SU-DHL-6 (cell line): ENCODE measurements at regions not wholly inside any gene's neighbourhood (a gene's known extent, or its start where the extent isn't known, plus 50 kb on each side); places are given as distances from the start of the nearest gene placed in this dataset.

ENCODE experiments used
- H2AFZ ChIP-seq: fragments of 200-600 bp; sonication (generic); 2 replicates; pipeline ENCODE4 v1.6.1; 2014; ENCODE audit warnings: low read depth, mild to moderate bottlenecking, moderate library complexity, mixed read lengths, antibody characterized with exemption, low read length; ENCODE audit not compliant: severe bottlenecking
- H3F3A ChIP-seq: fragments of 200-600 bp; shearing (Covaris generic); 2 replicates; pipeline ENCODE4 v1.6.0; 2016; ENCODE audit warnings: antibody characterized with exemption, mild to moderate bottlenecking; ENCODE audit not compliant: insufficient read depth
- H3K27ac ChIP-seq: fragments of 200-600 bp; sonication (generic); 2 replicates; pipeline ENCODE4 v1.5.1; 2016; ENCODE audit warnings: low read depth, mild to moderate bottlenecking, low read length, moderate library complexity, mixed read lengths
- H3K27me3 ChIP-seq: fragments of 200-600 bp; sonication (generic), shearing (Covaris generic); 2 replicates; pipeline ENCODE4 v1.6.0; 2014; ENCODE audit warnings: mild to moderate bottlenecking, low read length
- H3K36me3 ChIP-seq: fragments of 200-600 bp; sonication (generic); 2 replicates; pipeline ENCODE4 v1.6.1; 2014; ENCODE audit warnings: mild to moderate bottlenecking, low read length, mixed read lengths
- H3K4me2 ChIP-seq: fragments of 300-600, 200-600 bp; shearing (Covaris generic), sonication (generic); 2 replicates; pipeline ENCODE4 v1.6.0; 2014; ENCODE audit warnings: low read length, low read depth, mild to moderate bottlenecking; ENCODE audit not compliant: poor library complexity, severe bottlenecking
- H3K4me3 ChIP-seq: fragments of 200-600 bp; sonication (generic); 2 replicates; pipeline ENCODE4 v1.5.1; 2014; ENCODE audit warnings: antibody characterized with exemption, low read length, mild to moderate bottlenecking, mixed read lengths; ENCODE audit not compliant: insufficient read depth, poor library complexity, severe bottlenecking
- H3K79me2 ChIP-seq: fragments of 200-600 bp; sonication (generic); 2 replicates; pipeline ENCODE4 v1.6.1; 2014; ENCODE audit warnings: mild to moderate bottlenecking, low read length, moderate library complexity; ENCODE audit not compliant: insufficient read depth
- H3K9ac ChIP-seq: fragments of 200-600 bp; sonication (generic); 2 replicates; pipeline ENCODE4 v1.7.0; 2014; ENCODE audit warnings: mild to moderate bottlenecking, low read length
- H3K9me2 ChIP-seq: fragments of 200-600 bp; sonication (generic); replicated peaks from 2 replicates; pipeline ENCODE4 v1.6.1; 2014; ENCODE audit warnings: low read length; ENCODE audit not compliant: insufficient read depth
- H3K9me3 ChIP-seq: fragments of 200-600 bp; sonication (generic); 2 replicates; pipeline ENCODE4 v1.6.1; 2014; ENCODE audit warnings: low read length, mixed read lengths; ENCODE audit not compliant: insufficient read depth
- H4K20me1 ChIP-seq: fragments of 200-600 bp; sonication (generic); 2 replicates; pipeline ENCODE4 v1.6.1; 2014; ENCODE audit warnings: low read depth, mild to moderate bottlenecking, antibody characterized with exemption, low read length, moderate library complexity, mixed read lengths
- EZH2phosphoT487 ChIP-seq: fragments of 200-600 bp; sonication (generic), shearing (Covaris generic); conservative IDR thresholded peaks from 2 replicates; pipeline ENCODE4 v1.6.1; 2018; ENCODE audit warnings: mild to moderate bottlenecking, antibody characterized with exemption, low read length, moderate library complexity, mixed read lengths
- TF ChIP-seq, protein P1 (sequence below): fragments of 200-600 bp; sonication (generic); IDR thresholded peaks from one replicate; pipeline ENCODE4 v1.5.1; 2017; ENCODE audit warnings: antibody characterized with exemption, mild to moderate bottlenecking, low read length, moderate library complexity; ENCODE audit not compliant: insufficient read depth, poor library complexity, severe bottlenecking

DNA sequence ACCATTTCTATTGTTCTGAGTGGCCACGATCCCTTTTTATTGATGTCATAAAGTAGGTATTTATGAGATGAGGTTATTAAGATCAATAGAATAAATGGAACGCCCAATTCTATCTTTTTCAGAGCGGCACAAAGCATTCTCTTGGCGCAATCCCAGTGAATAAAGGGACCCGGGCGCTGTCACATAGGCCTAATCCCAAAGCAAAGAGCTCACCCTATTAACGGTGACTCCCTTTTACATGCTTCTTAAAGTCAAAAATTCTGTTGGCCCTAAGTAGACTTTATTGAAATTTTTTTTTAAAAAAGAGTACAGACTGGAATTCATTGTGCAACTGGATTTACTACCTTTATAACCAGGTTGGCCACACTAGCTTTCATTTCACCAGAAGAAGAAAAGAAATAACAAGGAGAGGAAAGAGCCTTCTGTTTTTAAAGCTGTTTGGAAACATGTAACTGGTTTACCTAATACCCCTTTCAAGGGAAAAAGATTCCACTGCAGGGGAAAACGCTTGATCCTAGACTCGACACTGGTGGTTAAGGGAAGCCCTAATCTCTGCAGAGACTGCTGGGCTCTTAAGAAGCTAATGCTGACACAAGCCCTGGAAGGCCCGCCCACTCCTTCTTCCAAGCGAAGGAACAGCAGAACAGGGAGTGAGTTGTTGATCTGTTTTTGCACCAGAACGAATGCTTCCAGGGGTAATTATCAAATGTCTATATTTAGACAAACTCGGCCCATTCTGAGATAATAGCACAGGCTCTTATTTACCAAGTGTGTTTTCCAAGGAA is 381.2 kb downstream of the BCL11B start:
- H3K9me3 ChIP-seq = no peaks in the 10 kb centered on the region
- TF ChIP-seq, protein P1, sequence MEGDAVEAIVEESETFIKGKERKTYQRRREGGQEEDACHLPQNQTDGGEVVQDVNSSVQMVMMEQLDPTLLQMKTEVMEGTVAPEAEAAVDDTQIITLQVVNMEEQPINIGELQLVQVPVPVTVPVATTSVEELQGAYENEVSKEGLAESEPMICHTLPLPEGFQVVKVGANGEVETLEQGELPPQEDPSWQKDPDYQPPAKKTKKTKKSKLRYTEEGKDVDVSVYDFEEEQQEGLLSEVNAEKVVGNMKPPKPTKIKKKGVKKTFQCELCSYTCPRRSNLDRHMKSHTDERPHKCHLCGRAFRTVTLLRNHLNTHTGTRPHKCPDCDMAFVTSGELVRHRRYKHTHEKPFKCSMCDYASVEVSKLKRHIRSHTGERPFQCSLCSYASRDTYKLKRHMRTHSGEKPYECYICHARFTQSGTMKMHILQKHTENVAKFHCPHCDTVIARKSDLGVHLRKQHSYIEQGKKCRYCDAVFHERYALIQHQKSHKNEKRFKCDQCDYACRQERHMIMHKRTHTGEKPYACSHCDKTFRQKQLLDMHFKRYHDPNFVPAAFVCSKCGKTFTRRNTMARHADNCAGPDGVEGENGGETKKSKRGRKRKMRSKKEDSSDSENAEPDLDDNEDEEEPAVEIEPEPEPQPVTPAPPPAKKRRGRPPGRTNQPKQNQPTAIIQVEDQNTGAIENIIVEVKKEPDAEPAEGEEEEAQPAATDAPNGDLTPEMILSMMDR = no peak
- TF ChIP-seq EZH2phosphoT487 = no peak
- H2AFZ ChIP-seq = no peak overlapping the region
- no peak overlapping the region for H3K9ac ChIP-seq
- no peaks in the 10 kb centered on the region for H3F3A ChIP-seq
- H3K4me2 ChIP-seq = no peak overlapping the region
- no peak overlapping the region for H3K4me3 ChIP-seq
- H3K79me2 ChIP-seq = no peaks in the 10 kb centered on the region
- no peak overlapping the region for H3K27ac ChIP-seq
- no peaks in the 10 kb centered on the region for H3K27me3 ChIP-seq
- no peaks in the 10 kb centered on the region for H3K9me2 ChIP-seq
- no peaks in the 10 kb centered on the region for H3K36me3 ChIP-seq
- H4K20me1 ChIP-seq = no peaks in the 10 kb centered on the region

DNA sequence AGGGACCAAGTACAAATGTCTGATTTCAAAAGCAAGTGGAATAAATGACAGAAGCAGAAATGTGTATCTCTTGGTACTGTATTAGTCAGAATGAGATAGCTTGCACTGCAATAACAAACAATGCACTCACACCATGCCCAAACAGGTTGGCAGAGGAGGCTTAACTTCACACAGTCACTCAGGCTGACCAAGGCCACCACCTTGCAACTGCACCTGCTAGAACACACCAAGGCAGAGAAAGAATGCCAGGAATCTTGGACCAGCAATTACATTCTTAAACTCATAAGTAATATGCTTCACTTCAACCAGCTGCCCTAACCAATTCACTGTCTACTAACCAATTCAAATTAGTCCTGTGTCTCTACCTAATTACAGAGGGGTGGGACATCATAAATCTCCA is 378.3 kb downstream of the BCL11B start:
- Histone ChIP-seq H3K36me3 (no peaks in the 10 kb centered on the region), H3K9ac (no peak overlapping the region), H3K4me2 (no peak overlapping the region), H3K9me3 (no peaks in the 10 kb centered on the region), H2AFZ (no peak overlapping the region), H3K27me3 (no peaks in the 10 kb centered on the region), H3F3A (no peaks in the 10 kb centered on the region), H3K4me3 (no peak overlapping the region), H3K79me2 (no peaks in the 10 kb centered on the region), H4K20me1 (no peaks in the 10 kb centered on the region), H3K9me2 (no peaks in the 10 kb centered on the region), H3K27ac (no peak overlapping the region)
- TF ChIP-seq, protein P1 = no peak
- TF ChIP-seq EZH2phosphoT487 = no peak

DNA sequence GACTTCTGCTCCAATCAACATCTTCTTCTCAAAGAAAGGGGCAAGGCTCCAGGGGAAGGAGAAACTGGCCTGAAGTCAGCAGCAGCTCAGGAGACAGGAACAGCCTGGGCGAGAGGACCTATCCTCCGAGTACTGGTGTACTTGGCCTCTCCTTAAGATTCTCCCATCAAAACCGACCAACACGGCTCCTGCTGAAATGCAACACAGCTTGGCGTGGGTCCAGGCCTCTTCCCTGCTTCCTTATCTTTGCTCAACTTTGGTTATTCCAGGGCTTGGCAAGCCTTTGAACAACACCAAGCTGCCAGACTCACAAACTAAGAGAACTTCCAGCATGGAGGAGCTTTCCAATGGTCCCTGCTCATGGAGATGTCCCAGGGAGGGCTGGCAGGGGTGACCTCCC is 377.4 kb downstream of the BCL11B start:
- Histone ChIP-seq H2AFZ (no peak overlapping the region), H3K36me3 (no peaks in the 10 kb centered on the region), H3K27me3 (no peaks in the 10 kb centered on the region), H4K20me1 (no peaks in the 10 kb centered on the region), H3K9me2 (no peaks in the 10 kb centered on the region), H3F3A (no peaks in the 10 kb centered on the region), H3K79me2 (no peaks in the 10 kb centered on the region), H3K27ac (no peak overlapping the region), H3K4me2 (no peak overlapping the region), H3K9me3 (no peaks in the 10 kb centered on the region), H3K9ac (no peak overlapping the region), H3K4me3 (no peak overlapping the region)
- no peak for TF ChIP-seq EZH2phosphoT487
- TF ChIP-seq, protein P1 = no peak
